Loucy (cell line): ENCODE measurements at regions not wholly inside any gene's neighbourhood (a gene's known extent, or its start where the extent isn't known, plus 50 kb on each side); places are given as distances from the start of the nearest gene placed in this dataset.

Source experiments
- CTCF ChIP-seq: fragments of 200-600 bp; sonication (generic); conservative IDR thresholded peaks from 2 replicates; pipeline ENCODE4 v1.5.1; 2014; ENCODE audit warnings: mild to moderate bottlenecking, antibody characterized with exemption, low read length
- EZH2phosphoT487 ChIP-seq: fragments of 200-600 bp; IDR thresholded peaks from 2 replicates; pipeline ENCODE4 v1.6.1; 2018; ENCODE audit warnings: antibody characterized with exemption, mild to moderate bottlenecking, moderate library complexity, borderline replicate concordance

GRCh38 chrX:97704474-97704873, 820.8 kb downstream of the RPA4 start:
- no peak for TF ChIP-seq CTCF
- TF ChIP-seq EZH2phosphoT487, result no peak
